ENCODE measurements at regions not wholly inside any gene's neighbourhood (a gene's known extent, or its start where the extent isn't known, plus 50 kb on each side); places are given as distances from the start of the nearest gene placed in this dataset.
A peak's percentile ranks its signal among the peaks of the same experiment; 100 is the strongest.

GRCh38 chr1:227449741-227450441, 113.5 kb upstream of the ZNF678 start:
- no peak for DNase-seq (ENCODE audit: low read depth)

GRCh38 chr1:227449051-227449450, 114.3 kb upstream of the ZNF678 start:
- no peak for DNase-seq (ENCODE audit: low read depth)

GRCh38 chr1:227447531-227447990, 115.8 kb upstream of the ZNF678 start:
- no peak for DNase-seq (ENCODE audit: low read depth)

GRCh38 chr1:227445746-227446145, 117.6 kb upstream of the ZNF678 start:
- DNase-seq (ENCODE audit: low read depth), result no peak

- DNase-seq (ENCODE audit: low read depth), result no peak
Measured at GRCh38 chr1:227445092-227445674, 118.2 kb upstream of the ZNF678 start.

GRCh38 chr1:227440182-227440581, 121.9 kb upstream of the CDC42BPA start:
- DNase-seq (ENCODE audit: low read depth), result no peak

- DNase-seq (ENCODE audit: low read depth), result no peak
Measured at GRCh38 chr1:227437495-227438008, 119.3 kb upstream of the CDC42BPA start.

GRCh38 chr1:227434808-227435444, 116.6 kb upstream of the CDC42BPA start:
- DNase-seq (ENCODE audit: low read depth), result no peak

- DNase-seq (ENCODE audit: low read depth), result no peak
Measured at GRCh38 chr1:227433663-227434341, 115.5 kb upstream of the CDC42BPA start.

- DNase-seq (ENCODE audit: low read depth), result no peak
Measured at GRCh38 chr1:227432981-227433380, 114.7 kb upstream of the CDC42BPA start.

- no peak for DNase-seq (ENCODE audit: low read depth)
Measured at GRCh38 chr1:227432181-227432535, 113.9 kb upstream of the CDC42BPA start.

- peak; percentile 55 for DNase-seq (ENCODE audit: low read depth)
Measured at GRCh38 chr1:227429447-227430359, 111.4 kb upstream of the CDC42BPA start.

GRCh38 chr1:227428803-227429202, 110.5 kb upstream of the CDC42BPA start:
- no peak for DNase-seq (ENCODE audit: low read depth)

GRCh38 chr1:227427411-227427810, 109.1 kb upstream of the CDC42BPA start:
- no peak for DNase-seq (ENCODE audit: low read depth)

GRCh38 chr1:227424953-227425352, 106.7 kb upstream of the CDC42BPA start:
- no peak for DNase-seq (ENCODE audit: low read depth)

- no peak for DNase-seq (ENCODE audit: low read depth)
Measured at GRCh38 chr1:227424159-227424680, 105.9 kb upstream of the CDC42BPA start.

- DNase-seq (ENCODE audit: low read depth), result no peak
Measured at GRCh38 chr1:227422581-227422980, 104.3 kb upstream of the CDC42BPA start.

GRCh38 chr1:227420147-227420546, 101.9 kb upstream of the CDC42BPA start:
- DNase-seq (ENCODE audit: low read depth), result no peak

- no peak for DNase-seq (ENCODE audit: low read depth)
Measured at GRCh38 chr1:227417756-227418480, 99.6 kb upstream of the CDC42BPA start.

GRCh38 chr1:227416156-227416830, 98.0 kb upstream of the CDC42BPA start:
- no peak for DNase-seq (ENCODE audit: low read depth)
